Upper lobe of left lung (tissue), 6 donors: ENCODE measurements at regions not wholly inside any gene's neighbourhood (a gene's known extent, or its start where the extent isn't known, plus 50 kb on each side); places are given as distances from the start of the nearest gene placed in this dataset.

Experiments
- ATAC-seq, 2 donors: fragments of 200-7000 bp; cut with Tn5 transposase; one replicate each; pipeline ENCODE4 v1.9.1; 2022; ENCODE audit warnings: mild to moderate bottlenecking in 2 of 2, moderate library complexity in 2 of 2; ENCODE audit not compliant: low FRiP score in 2 of 2
- DNase-seq, 2 donors: peaks; one replicate each; pipeline ENCODE4 v3.0.0-alpha.2; 2019 to 2020
- H3K27ac ChIP-seq, 4 donors: fragments of 200-600 bp; sonication (generic); one replicate each; pipeline ENCODE4 v1.5.1; 2016 to 2019
- H3K27me3 ChIP-seq, 4 donors: fragments of 200-600 bp; sonication (generic); one replicate each; pipeline ENCODE4 v1.5.1; 2017 to 2019
- H3K36me3 ChIP-seq, 4 donors: fragments of 200-600 bp; sonication (generic); one replicate each; pipeline ENCODE4 v1.5.1; 2016 to 2019
- H3K4me1 ChIP-seq, 4 donors: fragments of 200-600 bp; sonication (generic); one replicate each; pipeline ENCODE4 v1.5.1; 2018 to 2019
- H3K4me3 ChIP-seq, 4 donors: fragments of 200-600 bp; sonication (generic); one replicate each; pipeline ENCODE4 v1.5.1; 2017 to 2019; ENCODE audit warnings: mild to moderate bottlenecking in 2 of 4, moderate library complexity in 1 of 4
- H3K9me3 ChIP-seq, 4 donors: fragments of 200-600 bp; sonication (generic); one replicate each; pipeline ENCODE4 v1.5.1; 2018 to 2019
- EP300 ChIP-seq, 4 donors: sonication (generic); formaldehyde crosslinking; IDR thresholded peaks; one replicate each; pipeline ENCODE4 v1.5.1; 2017; ENCODE audit warnings: antibody characterized with exemption in 4 of 4, control low read depth in 2 of 4
- POLR2A ChIP-seq, 4 donors: fragments of 450-650 bp; IDR thresholded peaks; one replicate each; pipeline ENCODE4 v1.5.1; 2016 to 2017; ENCODE audit warnings: antibody characterized with exemption in 4 of 4, mild to moderate bottlenecking in 2 of 4
- POLR2AphosphoS5 ChIP-seq, 2 donors: sonication (generic); formaldehyde crosslinking; IDR thresholded peaks; one replicate each; pipeline ENCODE4 v1.5.1; 2017; ENCODE audit warnings: antibody characterized with exemption in 2 of 2
- WGBS, 2 donors: methylation state at CpG; one replicate each; pipeline ENCODE4 v1.1.5; 2017 to 2018; 5-methylcytosine and 5-hydroxymethylcytosine counted together
- TF ChIP-seq, protein P1 (sequence below), 6 experiments: fragments of 450-650 bp in 4 of 6; fragments of 200-600 bp in 2 of 6; sonication (generic) in 2 of 6; IDR thresholded peaks; one replicate each; pipeline ENCODE4 v1.5.1; 2016 to 2019; ENCODE audit warnings: antibody characterized with exemption in 6 of 6
- donor health status: DM: no; HTN: no; CAD: no; lungs with moderate emphysema.
- donor health status: DM: no; HTN: yes; CAD: no; lungs with severe emphysema.

DNA sequence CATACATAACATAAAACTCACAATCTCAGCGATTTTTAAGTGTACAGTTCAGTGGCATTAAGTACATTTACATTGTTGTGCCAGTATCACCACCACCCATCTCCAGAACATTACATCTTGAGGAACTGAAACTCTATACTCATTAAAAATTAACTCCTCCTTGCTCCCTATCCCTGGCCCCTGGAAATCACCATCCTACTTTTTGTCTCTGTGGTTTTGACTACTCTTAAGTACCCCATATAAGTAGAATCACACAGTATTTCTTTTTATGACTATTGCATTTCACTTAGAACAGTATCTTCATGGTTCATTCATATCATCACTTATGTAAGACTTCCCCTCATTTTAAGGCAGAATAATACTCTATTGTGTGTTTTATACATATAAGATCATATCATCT lies 1108.1 kb downstream of the GRIK2 start:
- TF ChIP-seq, protein P1, sequence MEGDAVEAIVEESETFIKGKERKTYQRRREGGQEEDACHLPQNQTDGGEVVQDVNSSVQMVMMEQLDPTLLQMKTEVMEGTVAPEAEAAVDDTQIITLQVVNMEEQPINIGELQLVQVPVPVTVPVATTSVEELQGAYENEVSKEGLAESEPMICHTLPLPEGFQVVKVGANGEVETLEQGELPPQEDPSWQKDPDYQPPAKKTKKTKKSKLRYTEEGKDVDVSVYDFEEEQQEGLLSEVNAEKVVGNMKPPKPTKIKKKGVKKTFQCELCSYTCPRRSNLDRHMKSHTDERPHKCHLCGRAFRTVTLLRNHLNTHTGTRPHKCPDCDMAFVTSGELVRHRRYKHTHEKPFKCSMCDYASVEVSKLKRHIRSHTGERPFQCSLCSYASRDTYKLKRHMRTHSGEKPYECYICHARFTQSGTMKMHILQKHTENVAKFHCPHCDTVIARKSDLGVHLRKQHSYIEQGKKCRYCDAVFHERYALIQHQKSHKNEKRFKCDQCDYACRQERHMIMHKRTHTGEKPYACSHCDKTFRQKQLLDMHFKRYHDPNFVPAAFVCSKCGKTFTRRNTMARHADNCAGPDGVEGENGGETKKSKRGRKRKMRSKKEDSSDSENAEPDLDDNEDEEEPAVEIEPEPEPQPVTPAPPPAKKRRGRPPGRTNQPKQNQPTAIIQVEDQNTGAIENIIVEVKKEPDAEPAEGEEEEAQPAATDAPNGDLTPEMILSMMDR (IDR thresholded peaks at IDR 0.05): no peak
- TF ChIP-seq POLR2AphosphoS5 (IDR thresholded peaks at IDR 0.05) (no peak), EP300 (IDR thresholded peaks at IDR 0.05) (no peak), POLR2A (IDR thresholded peaks at IDR 0.05) (no peak)
- H3K27ac ChIP-seq: no peak overlapping the region
- H3K4me3 ChIP-seq: no peak overlapping the region
- no peaks in the 10 kb centered on the region for H3K4me1 ChIP-seq
- no peaks in the 10 kb centered on the region for H3K27me3 ChIP-seq
- H3K9me3 ChIP-seq: peaks cover 0 to 6% (median 0%) of the 10 kb centered on the region in 4 donors
- no peaks in the 10 kb centered on the region for H3K36me3 ChIP-seq
- WGBS, 2 donors: 63 to 65% methylated on average over 1 of the region's 1 CpG
- no peak for ATAC-seq
- no peak for DNase-seq

DNA sequence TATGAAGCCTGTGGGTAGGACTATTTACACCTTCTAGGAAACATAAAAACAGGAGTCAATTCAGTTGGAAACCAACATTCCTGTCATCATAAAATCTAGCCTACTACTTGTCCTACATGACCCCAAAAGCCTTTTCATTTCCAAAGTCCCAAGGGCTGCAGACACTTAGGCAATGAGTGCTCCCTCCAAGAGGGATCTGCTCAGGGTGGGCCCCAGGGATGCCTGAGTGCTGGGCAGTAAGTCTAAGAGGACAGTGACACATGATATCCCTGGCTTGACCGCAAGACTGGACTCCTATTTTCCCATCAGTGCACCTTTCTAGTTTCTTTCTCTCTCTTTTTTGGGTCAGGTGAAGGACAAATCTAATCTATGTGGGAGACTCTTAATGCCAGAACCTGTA lies 1101.3 kb downstream of the GRIK2 start:
- ATAC-seq (no peak), DNase-seq (no peak)
- Histone ChIP-seq H3K4me1 (no peaks in the 10 kb centered on the region), H3K36me3 (no peaks in the 10 kb centered on the region), H3K4me3 (no peak overlapping the region), H3K27me3 (no peaks in the 10 kb centered on the region), H3K9me3 (no peaks in the 10 kb centered on the region), H3K27ac (no peak overlapping the region)
- 90 to 94% methylated on average over 1 of the region's 1 CpG for WGBS, 2 donors
- TF ChIP-seq EP300 (IDR thresholded peaks at IDR 0.05): no peak
- TF ChIP-seq POLR2A (IDR thresholded peaks at IDR 0.05): no peak
- TF ChIP-seq POLR2AphosphoS5 (IDR thresholded peaks at IDR 0.05): no peak
- TF ChIP-seq, protein P1 (IDR thresholded peaks at IDR 0.05): no peak

DNA sequence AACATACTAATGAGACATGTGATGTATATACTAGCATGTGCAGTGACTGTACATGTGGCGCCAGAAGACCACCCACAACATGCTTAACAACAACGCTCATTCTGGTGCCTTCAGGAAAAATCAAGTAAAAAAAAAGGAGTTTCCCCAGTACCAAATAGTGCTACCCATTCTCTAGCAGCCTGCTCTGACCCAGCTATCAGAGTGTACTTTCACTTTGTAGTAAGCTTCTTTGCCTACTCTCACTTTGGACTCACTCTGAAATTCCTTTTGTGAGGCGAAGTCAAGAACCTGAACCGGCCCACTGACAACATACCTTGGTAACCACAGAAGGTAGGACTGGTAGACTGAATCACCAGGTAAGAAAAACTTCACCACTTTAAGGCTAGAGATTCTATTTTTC lies 1100.0 kb downstream of the GRIK2 start:
- Histone ChIP-seq H3K4me1 (no peaks in the 10 kb centered on the region), H3K27me3 (no peaks in the 10 kb centered on the region), H3K27ac (no peak overlapping the region), H3K4me3 (no peak overlapping the region), H3K36me3 (no peaks in the 10 kb centered on the region), H3K9me3 (no peaks in the 10 kb centered on the region)
- DNase-seq (no peak), ATAC-seq (no peak)
- WGBS, 2 donors: 88 to 91% methylated on average over 4 of the region's 4 CpGs
- TF ChIP-seq POLR2A (IDR thresholded peaks at IDR 0.05): no peak
- TF ChIP-seq EP300 (IDR thresholded peaks at IDR 0.05): no peak
- no peak for TF ChIP-seq POLR2AphosphoS5 (IDR thresholded peaks at IDR 0.05)
- TF ChIP-seq, protein P1 (IDR thresholded peaks at IDR 0.05): no peak

DNA sequence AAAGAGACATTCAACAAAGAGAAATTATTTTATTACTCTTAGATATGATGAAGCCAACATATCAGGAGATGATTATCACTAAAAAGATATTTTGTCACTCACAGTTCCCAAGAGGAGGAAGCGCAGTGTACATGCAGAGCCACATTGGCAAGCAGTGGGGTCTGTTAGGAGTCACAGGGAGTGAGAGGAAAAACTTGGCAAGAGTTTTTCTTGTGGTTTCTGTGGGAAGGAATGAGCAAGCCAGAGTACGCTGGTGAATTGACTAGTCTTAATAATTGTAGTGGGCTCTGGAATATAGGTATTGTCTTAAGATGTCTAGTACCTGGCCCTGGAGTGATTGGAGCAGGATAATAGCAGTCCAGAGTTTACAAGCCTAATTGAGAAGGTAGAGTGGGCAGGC lies 1095.2 kb downstream of the GRIK2 start:
- TF ChIP-seq, protein P1 (IDR thresholded peaks at IDR 0.05): no peak
- TF ChIP-seq POLR2AphosphoS5 (IDR thresholded peaks at IDR 0.05): no peak
- TF ChIP-seq EP300 (IDR thresholded peaks at IDR 0.05): no peak
- no peak for TF ChIP-seq POLR2A (IDR thresholded peaks at IDR 0.05)
- Histone ChIP-seq H3K9me3 (no peaks in the 10 kb centered on the region), H3K36me3 (no peaks in the 10 kb centered on the region), H3K4me1 (no peaks in the 10 kb centered on the region), H3K27me3 (no peaks in the 10 kb centered on the region), H3K4me3 (no peak overlapping the region), H3K27ac (no peak overlapping the region)
- 78 to 79% methylated on average over 2 of the region's 2 CpGs for whole genome bisulfite sequencing, 2 donors
- DNase-seq (no peak), ATAC-seq (no peak)

DNA sequence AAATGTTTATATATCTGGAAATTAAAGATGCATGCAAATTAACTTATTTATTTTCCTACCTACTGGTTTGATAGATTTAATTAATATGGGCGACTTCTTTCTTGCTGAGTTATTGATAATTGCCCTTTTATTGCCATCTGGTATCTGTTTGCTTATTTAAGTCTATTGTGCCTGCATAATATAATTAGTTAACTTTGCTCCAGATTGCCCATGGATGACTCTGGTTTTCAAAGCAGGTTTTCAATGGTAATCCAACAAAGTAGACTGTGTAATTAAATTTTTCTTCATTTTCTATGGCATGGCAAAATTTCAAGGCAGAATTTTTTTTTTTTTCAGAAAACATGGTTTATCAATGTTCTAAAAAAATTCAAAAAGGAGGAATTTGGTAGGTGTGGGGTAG lies 1092.0 kb downstream of the GRIK2 start:
- no peak for DNase-seq
- 69 to 82% methylated on average over 1 of the region's 1 CpG for WGBS, 2 donors
- no peaks in the 10 kb centered on the region for H3K36me3 ChIP-seq

More for the DNA sequence above, 1092.0 kb downstream of the GRIK2 start:
- H3K4me1 ChIP-seq: no peaks in the 10 kb centered on the region
- H3K4me3 ChIP-seq: no peak overlapping the region
- no peak for TF ChIP-seq POLR2A (IDR thresholded peaks at IDR 0.05)
- TF ChIP-seq EP300 (IDR thresholded peaks at IDR 0.05): no peak
- TF ChIP-seq, protein P1 (IDR thresholded peaks at IDR 0.05): no peak
- TF ChIP-seq POLR2AphosphoS5 (IDR thresholded peaks at IDR 0.05): no peak
- no peak overlapping the region for H3K27ac ChIP-seq
- H3K9me3 ChIP-seq: no peaks in the 10 kb centered on the region
- H3K27me3 ChIP-seq: no peaks in the 10 kb centered on the region
- no peak for ATAC-seq
